ENCODE measurements at regions not wholly inside any gene's neighbourhood (a gene's known extent, or its start where the extent isn't known, plus 50 kb on each side); places are given as distances from the start of the nearest gene placed in this dataset.

GRCh38 chr13:106628936-106629659 lies 61.2 kb upstream of the ARGLU1 start:
- DNase-seq = no peak

GRCh38 chr13:106626473-106626872 lies 58.5 kb upstream of the ARGLU1 start:
- DNase-seq = no peak

DNA sequence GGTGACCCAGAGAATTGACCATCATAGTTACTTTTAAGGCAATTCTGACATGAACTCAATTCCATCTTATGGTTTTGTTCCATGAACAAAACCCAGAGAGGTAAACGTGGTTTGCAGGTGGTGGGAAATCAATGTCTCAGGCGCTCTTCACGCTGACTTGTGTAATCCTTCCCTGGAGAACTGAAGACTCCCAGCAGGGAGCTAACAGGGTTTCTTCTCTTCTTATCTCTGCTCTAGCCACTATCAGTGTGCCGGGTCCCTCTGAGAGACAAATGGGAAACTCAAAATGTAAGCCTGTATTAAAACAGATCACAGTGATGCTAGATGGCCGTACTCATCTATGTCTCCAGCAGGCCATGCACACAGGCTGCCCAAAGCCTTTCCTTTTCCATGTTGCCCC lies 57.6 kb upstream of the ARGLU1 start:
- no peak for DNase-seq

- DNase-seq = no peak
Observed at GRCh38 chr13:106623799-106624460, 56.0 kb upstream of the ARGLU1 start.

GRCh38 chr13:106621833-106622232 lies 53.9 kb upstream of the ARGLU1 start:
- no peak for DNase-seq

- peak in 1 of 2 experiments; percentile 12 for DNase-seq
Observed at GRCh38 chr13:106619688-106620555, 52.0 kb upstream of the ARGLU1 start.
